CD8-positive, alpha-beta memory T cell (primary cell): ENCODE measurements at regions not wholly inside any gene's neighbourhood (a gene's known extent, or its start where the extent isn't known, plus 50 kb on each side); places are given as distances from the start of the nearest gene placed in this dataset.

Experiments used
- CTCF ChIA-PET: fragments of 350-600 bp; sonication (Branson Sonifier 250); formaldehyde crosslinking; loops from one replicate; lab custom pipeline; 2021; ENCODE audit warnings: antibody characterized with exemption; lab: Charles Lee
- POLR2A ChIA-PET: fragments of 350-600 bp; sonication (Branson Sonifier 250); formaldehyde crosslinking; loops from one replicate; lab custom pipeline; 2021; ENCODE audit warnings: antibody characterized with exemption; lab: Charles Lee
- DNase-seq, 5 donors: peaks; one replicate each; pipeline versions ENCODE4 v3.0.0 to v3.0.0-alpha.2; 2020 to 2022; ENCODE audit warnings: mixed read lengths in 1 of 5
- H3K27ac ChIP-seq: one replicate; pipeline ENCODE4 v1.7.0; 2013; ENCODE audit warnings: low read depth, mild to moderate bottlenecking, low read length, moderate library complexity
- H3K27me3 ChIP-seq: 2 replicates; pipeline ENCODE4 v1.7.0; 2013; ENCODE audit warnings: low read length, mild to moderate bottlenecking; ENCODE audit not compliant: insufficient read depth, poor library complexity, severe bottlenecking
- H3K36me3 ChIP-seq: 2 replicates; pipeline ENCODE4 v1.7.0; 2013; ENCODE audit warnings: mild to moderate bottlenecking, low read length, moderate library complexity; ENCODE audit not compliant: insufficient read depth
- H3K4me1 ChIP-seq: 2 replicates; pipeline ENCODE4 v1.7.0; 2013; ENCODE audit warnings: mild to moderate bottlenecking, low read length, moderate library complexity; ENCODE audit not compliant: insufficient read depth
- H3K4me3 ChIP-seq: 2 replicates; pipeline ENCODE4 v1.7.0; 2013; ENCODE audit warnings: mild to moderate bottlenecking, low read length
- H3K9me3 ChIP-seq: 2 replicates; pipeline ENCODE4 v1.7.0; 2013; ENCODE audit warnings: mild to moderate bottlenecking, low read length
- H3K27ac Mint-ChIP-seq, 8 donors: one replicate each; pipeline ENCODE4 v1.8.0; 2020 to 2021; ENCODE audit warnings: mixed read lengths in 8 of 8, mild to moderate bottlenecking in 6 of 8, inconsistent platforms in 3 of 8, moderate library complexity in 3 of 8
- H3K27me3 Mint-ChIP-seq, 2 donors: one replicate each; pipeline ENCODE4 v1.8.0; 2020 to 2021; ENCODE audit warnings: mixed read lengths in 2 of 2, mild to moderate bottlenecking in 1 of 2, moderate library complexity in 1 of 2
- H3K36me3 Mint-ChIP-seq, 3 donors: one replicate each; pipeline ENCODE4 v1.8.0; 2020 to 2021; ENCODE audit warnings: mixed read lengths in 3 of 3, inconsistent platforms in 1 of 3, mild to moderate bottlenecking in 1 of 3
- H3K4me1 Mint-ChIP-seq, 3 donors: one replicate each; pipeline ENCODE4 v1.8.0; 2020 to 2021; ENCODE audit warnings: mixed read lengths in 3 of 3, inconsistent platforms in 1 of 3, mild to moderate bottlenecking in 1 of 3
- H3K4me3 Mint-ChIP-seq, 7 donors: one replicate each; pipeline ENCODE4 v1.8.0; 2020 to 2021; ENCODE audit warnings: mixed read lengths in 7 of 7, mild to moderate bottlenecking in 6 of 7, moderate library complexity in 4 of 7, inconsistent platforms in 2 of 7
- H3K9me3 Mint-ChIP-seq, 5 donors: one replicate each; pipeline ENCODE4 v1.8.0; 2020 to 2022; ENCODE audit warnings: mixed read lengths in 5 of 5, mild to moderate bottlenecking in 3 of 5, moderate library complexity in 2 of 5, inconsistent platforms in 1 of 5

GRCh38 chr3:104519468-104520227 lies 847.1 kb upstream of the ALCAM start:
- Histone ChIP-seq H3K27ac (no peak overlapping the region), H3K4me1 (no peaks in the 10 kb centered on the region)
- POLR2A ChIA-PET, result no interaction called here

GRCh38 chr3:104520228-104520655 lies 846.5 kb upstream of the ALCAM start:
- no peaks in the 10 kb centered on the region for H3K27me3 Mint-ChIP-seq
- no peak overlapping the region for H3K4me3 Mint-ChIP-seq
- H3K27ac Mint-ChIP-seq, result no peak overlapping the region
- no peak for DNase-seq
- Histone ChIP-seq H3K9me3 (no peaks in the 10 kb centered on the region), H3K27ac (no peak overlapping the region), H3K4me3 (no peak overlapping the region), H3K4me1 (no peaks in the 10 kb centered on the region), H3K36me3 (no peaks in the 10 kb centered on the region), H3K27me3 (no peaks in the 10 kb centered on the region)
- peaks cover 0 to 2% (median 0%) of the 10 kb centered on the region in 5 donors for H3K9me3 Mint-ChIP-seq
- no peaks in the 10 kb centered on the region for H3K36me3 Mint-ChIP-seq
- ChIA-PET POLR2A (no interaction called here), CTCF (no interaction called here)
- H3K4me1 Mint-ChIP-seq, result no peaks in the 10 kb centered on the region

More at GRCh38 chr3:104519468-104520227, 847.1 kb upstream of the ALCAM start:
- H3K9me3 ChIP-seq, result no peaks in the 10 kb centered on the region
- no peaks in the 10 kb centered on the region for H3K4me1 Mint-ChIP-seq
- no peaks in the 10 kb centered on the region for H3K27me3 Mint-ChIP-seq
- H3K27ac Mint-ChIP-seq, result no peak overlapping the region
- H3K36me3 Mint-ChIP-seq, result no peaks in the 10 kb centered on the region
- H3K4me3 ChIP-seq, result no peak overlapping the region
- no peaks in the 10 kb centered on the region for H3K36me3 ChIP-seq
- CTCF ChIA-PET, result no interaction called here
- H3K27me3 ChIP-seq, result no peaks in the 10 kb centered on the region
- no peak for DNase-seq
- H3K4me3 Mint-ChIP-seq, result no peak overlapping the region
- peaks cover 0 to 2% (median 0%) of the 10 kb centered on the region in 5 donors for H3K9me3 Mint-ChIP-seq

GRCh38 chr3:104521606-104522336 lies 844.9 kb upstream of the ALCAM start:
- ChIA-PET CTCF (no interaction called here), POLR2A (no interaction called here)
- Histone ChIP-seq H3K27me3 (no peaks in the 10 kb centered on the region), H3K4me3 (no peak overlapping the region), H3K4me1 (no peaks in the 10 kb centered on the region), H3K36me3 (no peaks in the 10 kb centered on the region), H3K9me3 (no peaks in the 10 kb centered on the region), H3K27ac (no peak overlapping the region)
- no peak for DNase-seq
- Mint-ChIP-seq H3K4me1 (no peaks in the 10 kb centered on the region), H3K9me3 (peaks cover 0 to 2% (median 0%) of the 10 kb centered on the region in 5 donors), H3K27ac (no peak overlapping the region), H3K27me3 (no peaks in the 10 kb centered on the region), H3K4me3 (no peak overlapping the region), H3K36me3 (no peaks in the 10 kb centered on the region)

- CTCF ChIA-PET, result no interaction called here
- peaks cover 0 to 4% (median 0%) of the 10 kb centered on the region in 5 donors for H3K9me3 Mint-ChIP-seq
- H3K27me3 Mint-ChIP-seq, result no peaks in the 10 kb centered on the region
- no peaks in the 10 kb centered on the region for H3K36me3 Mint-ChIP-seq
- POLR2A ChIA-PET, result no interaction called here
- H3K4me3 ChIP-seq, result no peak overlapping the region
- H3K27ac ChIP-seq, result no peak overlapping the region
- no peak overlapping the region for H3K4me3 Mint-ChIP-seq
- no peaks in the 10 kb centered on the region for H3K4me1 Mint-ChIP-seq
- DNase-seq, result no peak
- H3K27me3 ChIP-seq, result no peaks in the 10 kb centered on the region
- H3K27ac Mint-ChIP-seq, result no peak overlapping the region
- no peaks in the 10 kb centered on the region for H3K9me3 ChIP-seq
- no peaks in the 10 kb centered on the region for H3K36me3 ChIP-seq
- no peaks in the 10 kb centered on the region for H3K4me1 ChIP-seq
Observed at GRCh38 chr3:104523136-104523535, 843.6 kb upstream of the ALCAM start.

DNA sequence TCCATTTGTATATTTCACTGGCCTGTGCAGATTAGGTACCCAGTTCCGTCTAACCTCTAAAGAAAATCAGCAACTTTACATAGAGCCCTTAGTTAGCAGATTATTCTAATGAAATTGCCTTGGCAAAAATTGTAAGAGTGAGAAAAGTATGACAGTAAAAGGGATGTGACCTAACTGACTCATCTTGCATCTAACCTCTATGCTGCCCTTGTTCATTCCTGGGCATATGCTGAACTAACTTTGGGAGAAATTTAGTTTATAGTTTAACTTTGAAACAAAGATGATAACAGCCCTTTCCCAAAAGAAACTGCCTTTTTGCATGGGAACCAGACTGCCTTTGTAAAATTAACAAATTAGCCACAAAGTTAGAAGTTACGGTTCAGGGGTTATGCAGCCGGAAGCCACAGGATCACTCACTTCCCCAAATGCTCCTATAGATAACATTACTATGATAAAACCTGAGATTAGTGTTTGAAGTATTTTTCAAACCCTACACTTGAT lies 839.8 kb upstream of the ALCAM start:
- Histone ChIP-seq H3K36me3 (no peaks in the 10 kb centered on the region), H3K9me3 (no peaks in the 10 kb centered on the region), H3K4me3 (no peak overlapping the region), H3K4me1 (no peaks in the 10 kb centered on the region), H3K27ac (no peak overlapping the region), H3K27me3 (no peaks in the 10 kb centered on the region)
- ChIA-PET CTCF (no interaction called here), POLR2A (no interaction called here)
- Mint-ChIP-seq H3K4me1 (no peaks in the 10 kb centered on the region), H3K9me3 (peaks cover 0 to 4% (median 0%) of the 10 kb centered on the region in 5 donors), H3K36me3 (peaks cover 0 to 1% (median 0%) of the 10 kb centered on the region in 3 donors), H3K4me3 (no peak overlapping the region), H3K27me3 (peaks cover 5 to 6% of the 10 kb centered on the region in 2 donors), H3K27ac (no peak overlapping the region)
- no peak for DNase-seq

DNA sequence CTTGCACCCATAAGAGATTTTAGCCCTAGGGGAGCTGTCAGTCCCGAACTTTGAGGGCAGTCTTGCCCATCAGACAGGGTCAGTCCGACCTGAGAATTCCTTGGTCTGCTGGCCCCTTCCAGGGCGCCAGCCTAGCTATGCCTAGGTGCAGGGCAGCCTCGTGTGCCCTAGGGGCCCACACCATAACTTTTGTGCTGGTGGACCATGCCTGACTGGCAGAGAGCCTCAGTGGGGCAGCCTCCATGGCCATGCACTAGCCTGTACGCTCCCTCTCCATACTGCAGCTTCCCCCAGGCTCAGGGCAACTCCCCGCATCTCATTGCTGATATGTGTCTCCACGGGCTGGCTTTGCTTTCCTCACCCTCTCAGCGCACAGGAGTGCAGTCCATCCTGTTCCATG lies 835.8 kb upstream of the ALCAM start:
- Histone ChIP-seq H3K9me3 (no peaks in the 10 kb centered on the region), H3K4me3 (no peak overlapping the region), H3K36me3 (no peaks in the 10 kb centered on the region), H3K27me3 (no peaks in the 10 kb centered on the region), H3K27ac (no peak overlapping the region), H3K4me1 (no peaks in the 10 kb centered on the region)
- peaks cover 0 to 1% (median 0%) of the 10 kb centered on the region in 3 donors for H3K36me3 Mint-ChIP-seq
- ChIA-PET CTCF (no interaction called here), POLR2A (no interaction called here)
- H3K4me3 Mint-ChIP-seq, result no peak overlapping the region
- no peak overlapping the region for H3K27ac Mint-ChIP-seq
- H3K9me3 Mint-ChIP-seq, result peaks cover 0 to 10% (median 0%) of the 10 kb centered on the region in 5 donors
- no peaks in the 10 kb centered on the region for H3K4me1 Mint-ChIP-seq
- no peak for DNase-seq
- peaks cover 5 to 12% of the 10 kb centered on the region in 2 donors for H3K27me3 Mint-ChIP-seq

DNA sequence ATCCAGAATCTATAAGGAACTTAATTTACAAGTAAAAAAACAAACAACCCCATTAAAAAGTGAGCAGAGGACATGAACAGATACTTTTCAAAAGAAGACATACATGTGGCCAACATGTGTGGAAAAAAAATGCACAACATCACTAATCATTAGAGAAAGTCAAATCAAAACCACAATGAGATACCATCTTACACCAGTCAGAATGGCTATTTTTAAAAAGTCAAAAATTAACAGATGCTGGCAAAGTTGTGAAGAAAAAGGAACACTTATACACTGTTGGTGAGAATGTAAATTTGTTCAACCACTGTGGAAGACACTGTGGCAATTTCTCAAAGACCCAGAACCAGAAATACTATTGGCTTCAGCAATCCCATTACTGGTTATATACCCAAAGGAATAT lies 830.0 kb upstream of the ALCAM start:
- no peak overlapping the region for H3K4me3 ChIP-seq
- H3K36me3 Mint-ChIP-seq, result no peaks in the 10 kb centered on the region
- H3K9me3 Mint-ChIP-seq, result peaks cover 0 to 6% (median 0%) of the 10 kb centered on the region in 5 donors
- no peak overlapping the region for H3K4me3 Mint-ChIP-seq
- CTCF ChIA-PET, result no interaction called here
- no peaks in the 10 kb centered on the region for H3K4me1 Mint-ChIP-seq
- POLR2A ChIA-PET, result interaction anchor here (0.6 kb wide), 1 partner anchor 461 kb away, joined by 3 read pairs; no protein-coding TSS in a partner anchor
- H3K27me3 Mint-ChIP-seq, result peaks cover 0 to 7% of the 10 kb centered on the region in 2 donors
- no peaks in the 10 kb centered on the region for H3K36me3 ChIP-seq
- DNase-seq, result no peak
- H3K9me3 ChIP-seq, result no peaks in the 10 kb centered on the region
- H3K27me3 ChIP-seq, result no peaks in the 10 kb centered on the region
- no peak overlapping the region for H3K27ac ChIP-seq
- H3K27ac Mint-ChIP-seq, result no peak overlapping the region
- H3K4me1 ChIP-seq, result no peaks in the 10 kb centered on the region

- Mint-ChIP-seq H3K4me1 (no peaks in the 10 kb centered on the region), H3K9me3 (peaks cover 0 to 3% (median 0%) of the 10 kb centered on the region in 5 donors), H3K4me3 (no peak overlapping the region), H3K27ac (no peak overlapping the region), H3K27me3 (peaks cover 0 to 7% of the 10 kb centered on the region in 2 donors), H3K36me3 (no peaks in the 10 kb centered on the region)
- CTCF ChIA-PET, result no interaction called here
- Histone ChIP-seq H3K27me3 (no peaks in the 10 kb centered on the region), H3K4me1 (no peaks in the 10 kb centered on the region), H3K4me3 (no peak overlapping the region), H3K36me3 (no peaks in the 10 kb centered on the region), H3K9me3 (no peaks in the 10 kb centered on the region), H3K27ac (no peak overlapping the region)
- POLR2A ChIA-PET, result interaction anchor here (0.6 kb wide), 1 partner anchor 460 kb away, joined by 3 read pairs; no protein-coding TSS in a partner anchor
- no peak for DNase-seq
Observed at GRCh38 chr3:104537323-104537722, 829.4 kb upstream of the ALCAM start.
